ENCODE measurements at regions not wholly inside any gene's neighbourhood (a gene's known extent, or its start where the extent isn't known, plus 50 kb on each side); places are given as distances from the start of the nearest gene placed in this dataset.

DNA sequence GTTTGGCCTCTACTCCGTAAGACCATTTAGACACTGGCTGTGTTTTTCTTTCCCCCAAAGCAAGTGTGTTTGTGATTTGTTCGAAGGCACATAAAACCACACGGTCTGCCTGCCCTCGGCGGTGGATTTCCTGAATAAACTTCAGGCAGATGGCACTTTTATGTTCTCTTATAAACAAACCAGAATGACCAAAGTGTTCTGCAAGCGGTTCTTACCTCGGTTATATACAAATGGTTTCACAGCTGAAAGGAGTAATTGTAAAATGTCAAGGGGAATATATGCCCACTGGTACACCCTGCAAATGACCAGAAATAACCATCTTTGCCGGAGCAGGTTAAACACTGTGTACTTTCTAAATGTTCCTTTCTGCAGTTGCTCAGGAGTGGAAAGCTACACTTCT, 1475.8 kb upstream of the TMEM132C start:
- TF ChIP-seq, protein P1, sequence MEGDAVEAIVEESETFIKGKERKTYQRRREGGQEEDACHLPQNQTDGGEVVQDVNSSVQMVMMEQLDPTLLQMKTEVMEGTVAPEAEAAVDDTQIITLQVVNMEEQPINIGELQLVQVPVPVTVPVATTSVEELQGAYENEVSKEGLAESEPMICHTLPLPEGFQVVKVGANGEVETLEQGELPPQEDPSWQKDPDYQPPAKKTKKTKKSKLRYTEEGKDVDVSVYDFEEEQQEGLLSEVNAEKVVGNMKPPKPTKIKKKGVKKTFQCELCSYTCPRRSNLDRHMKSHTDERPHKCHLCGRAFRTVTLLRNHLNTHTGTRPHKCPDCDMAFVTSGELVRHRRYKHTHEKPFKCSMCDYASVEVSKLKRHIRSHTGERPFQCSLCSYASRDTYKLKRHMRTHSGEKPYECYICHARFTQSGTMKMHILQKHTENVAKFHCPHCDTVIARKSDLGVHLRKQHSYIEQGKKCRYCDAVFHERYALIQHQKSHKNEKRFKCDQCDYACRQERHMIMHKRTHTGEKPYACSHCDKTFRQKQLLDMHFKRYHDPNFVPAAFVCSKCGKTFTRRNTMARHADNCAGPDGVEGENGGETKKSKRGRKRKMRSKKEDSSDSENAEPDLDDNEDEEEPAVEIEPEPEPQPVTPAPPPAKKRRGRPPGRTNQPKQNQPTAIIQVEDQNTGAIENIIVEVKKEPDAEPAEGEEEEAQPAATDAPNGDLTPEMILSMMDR (IDR thresholded peaks at IDR 0.05 in 2 of 3, conservative IDR thresholded peaks at IDR 0.05 in 1 of 3; ENCODE audit: control insufficient read depth in 2 of 3, extremely low read depth in 1 of 3, insufficient read depth in 1 of 3, low read depth in 3 of 3, low read length in 3 of 3), result no peak
- TF ChIP-seq SP1 (IDR thresholded peaks at IDR 0.05; ENCODE audit: low read depth, low read length) (no peak), FOXK2 (IDR thresholded peaks at IDR 0.05) (no peak), CREM (IDR thresholded peaks at IDR 0.05; ENCODE audit: low read depth) (no peak), CEBPB (IDR thresholded peaks at IDR 0.05; ENCODE audit: borderline replicate concordance in 1 of 2, low read depth in 2 of 2, low read length in 2 of 2) (no peak), KDM1A (IDR thresholded peaks at IDR 0.05; ENCODE audit: borderline replicate concordance) (no peak), SMC3 (IDR thresholded peaks at IDR 0.05; ENCODE audit: borderline replicate concordance, low read length) (no peak), FOXM1 (IDR thresholded peaks at IDR 0.05; ENCODE audit: low read depth, low read length) (no peak), RAD21 (IDR thresholded peaks at IDR 0.05; ENCODE audit: insufficient read depth, low read depth, low read length) (no peak)
